Stimulated activated naive CD8-positive, alpha-beta T cell treated with anti-CD3 and anti-CD28 coated beads, Interleukin-15, Interleukin-2, amounts not matched to agents 100 U/mL and 50 U/mL, for 24 hours (primary cell): ENCODE measurements at regions not wholly inside any gene's neighbourhood (a gene's known extent, or its start where the extent isn't known, plus 50 kb on each side); places are given as distances from the start of the nearest gene placed in this dataset.

Experiments used
- ATAC-seq: fragments of 150-1000 bp; cut with Tn5 transposase; one replicate; pipeline ENCODE4 v1.10.0; 2021
- DNase-seq: peaks from one replicate; pipeline ENCODE4 v3.0.0; 2021

DNA sequence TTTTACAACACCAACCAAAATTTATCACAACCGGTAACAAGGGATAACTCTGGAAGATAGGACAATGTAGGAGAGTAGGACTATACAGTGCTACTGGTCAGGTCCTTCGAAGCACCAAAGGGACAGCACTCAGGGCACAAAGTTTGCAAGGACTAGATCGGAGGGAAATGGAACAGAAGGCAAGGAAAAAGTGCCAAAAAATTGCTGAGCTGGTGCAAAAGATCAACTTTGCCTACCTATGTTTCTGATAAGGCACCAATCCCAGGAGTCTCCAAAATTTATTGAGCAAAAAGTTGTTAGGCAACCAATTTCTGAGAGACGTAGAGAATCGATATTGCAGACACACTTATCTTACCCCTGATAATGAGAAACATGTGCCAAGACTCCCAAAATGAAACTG lies 160.0 kb upstream of the PLEKHA5 start:
- ATAC-seq (no peak), DNase-seq (no peak)

GRCh38 chr12:18970603-18971002 lies 158.9 kb upstream of the PLEKHA5 start:
- DNase-seq (no peak), ATAC-seq (no peak)

DNA sequence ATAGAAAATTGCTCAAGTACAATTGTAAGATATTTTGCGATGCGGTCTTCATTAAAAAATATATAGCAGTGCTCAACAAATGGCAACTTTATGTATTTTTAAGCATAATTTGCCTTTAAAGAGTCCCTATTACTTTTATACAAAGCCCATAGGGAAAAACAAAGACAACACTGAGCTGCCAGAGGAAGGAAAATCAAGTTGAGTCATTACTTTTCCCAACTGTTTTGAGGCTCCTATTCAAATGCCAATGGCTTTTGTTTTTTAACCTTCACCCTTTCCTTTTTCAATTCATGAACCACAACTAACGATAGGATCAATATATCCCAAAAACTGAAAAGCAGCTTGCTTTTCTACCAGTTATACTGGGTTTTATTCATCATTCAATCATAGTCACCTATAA lies 157.6 kb upstream of the PLEKHA5 start:
- DNase-seq (no peak), ATAC-seq (no peak)

DNA sequence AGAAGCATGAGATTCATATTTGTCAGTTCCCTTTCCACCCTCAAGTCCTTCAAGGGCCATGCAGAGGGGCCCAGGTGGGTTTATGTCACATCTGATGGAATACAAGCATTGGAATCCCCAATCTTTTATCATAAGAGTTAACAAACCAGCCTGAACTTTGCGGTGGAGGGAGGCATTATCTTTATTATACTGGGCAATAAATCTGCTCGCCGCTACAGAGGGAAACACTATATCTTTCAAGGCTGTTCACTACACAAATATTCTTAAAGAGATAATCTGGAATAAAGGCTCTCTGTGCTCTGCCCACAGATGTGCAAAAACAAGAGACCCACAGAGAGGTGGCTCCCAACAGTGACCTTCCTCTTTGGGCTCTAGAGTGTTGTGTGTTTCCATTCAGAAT lies 153.6 kb upstream of the PLEKHA5 start:
- DNase-seq (no peak), ATAC-seq (no peak)

- no peak for DNase-seq
- no peak for ATAC-seq
These were observed 150.0 kb upstream of the PLEKHA5 start for GRCh38 chr12:18979401-18980126.

DNA sequence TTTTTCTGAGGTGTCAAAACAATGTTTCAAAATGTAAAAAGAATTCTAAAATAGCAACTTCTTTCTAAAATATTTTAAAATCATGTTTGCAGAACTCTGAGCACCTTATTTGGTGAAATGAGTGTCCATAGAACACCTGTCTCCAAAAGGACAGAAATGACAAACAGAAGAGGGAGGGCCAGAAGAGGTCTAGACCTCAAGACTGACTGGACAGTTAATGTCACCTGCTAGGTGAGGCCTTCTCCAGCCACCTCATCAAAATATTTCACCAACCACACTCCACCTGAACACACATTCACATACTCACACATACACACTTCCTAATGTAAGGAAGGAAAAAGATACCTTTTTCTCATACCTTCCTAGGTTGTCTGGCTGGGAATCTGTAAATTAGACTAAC lies 147.8 kb upstream of the PLEKHA5 start:
- DNase-seq = no peak
- ATAC-seq = no peak

DNA sequence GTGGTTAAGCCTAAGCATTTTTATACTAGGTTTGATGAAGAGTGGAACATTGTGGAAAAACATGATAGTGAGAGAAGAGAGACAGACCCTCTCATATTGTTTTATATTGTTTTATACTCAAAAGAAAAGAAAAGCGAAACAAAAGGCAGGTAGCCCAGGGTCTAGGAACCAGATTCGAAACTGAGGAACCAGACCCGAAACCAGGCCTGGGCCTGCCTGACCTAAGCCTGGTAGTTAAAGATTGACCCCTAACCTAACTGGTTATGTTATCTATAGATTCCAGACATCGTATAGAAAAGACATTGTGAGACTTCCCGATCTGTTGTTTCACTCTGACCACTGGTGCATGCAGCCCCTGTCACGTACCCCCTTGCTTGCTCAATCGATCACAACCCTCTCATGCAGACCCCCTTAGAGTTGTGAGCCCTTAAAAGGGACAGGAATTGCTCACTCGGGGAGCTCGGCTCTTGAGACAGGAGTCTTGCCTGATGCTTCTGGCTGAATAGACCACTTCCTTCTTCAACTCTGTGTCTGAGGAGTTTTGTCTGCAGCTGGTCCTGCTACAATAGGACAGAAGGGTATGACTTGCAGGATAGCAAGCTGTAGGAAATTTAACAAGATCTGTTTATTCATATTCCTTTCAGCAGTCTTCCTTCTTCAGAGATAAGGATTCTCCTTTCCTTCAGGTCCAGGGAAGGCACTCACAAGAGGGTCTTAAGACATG lies 147.1 kb upstream of the PLEKHA5 start:
- no peak for ATAC-seq
- no peak for DNase-seq

DNA sequence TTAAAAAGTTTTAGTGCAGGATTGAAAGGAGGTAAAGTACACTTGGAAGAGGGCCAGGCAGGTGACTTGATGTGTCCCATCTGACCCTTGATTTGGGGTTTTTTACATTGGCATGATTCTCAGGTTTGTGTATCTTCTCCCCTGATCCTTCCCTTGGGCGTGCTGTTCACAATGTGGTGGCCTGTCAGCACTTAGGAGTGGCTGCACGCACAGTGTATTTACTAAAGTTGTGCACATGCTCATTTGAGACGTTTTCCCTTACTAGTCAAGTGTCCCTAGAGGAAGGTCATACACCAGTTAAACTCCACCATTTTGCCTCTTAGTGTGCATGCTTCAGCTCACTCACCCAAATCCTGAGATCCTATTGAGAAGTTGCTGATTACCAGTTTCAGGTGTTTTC lies 145.7 kb upstream of the PLEKHA5 start:
- ATAC-seq (no peak), DNase-seq (no peak)

- no peak for ATAC-seq
- DNase-seq = no peak
These were observed 138.7 kb upstream of the PLEKHA5 start for GRCh38 chr12:18990856-18991255.

GRCh38 chr12:18992336-18992735 lies 137.2 kb upstream of the PLEKHA5 start:
- DNase-seq (no peak), ATAC-seq (no peak)

DNA sequence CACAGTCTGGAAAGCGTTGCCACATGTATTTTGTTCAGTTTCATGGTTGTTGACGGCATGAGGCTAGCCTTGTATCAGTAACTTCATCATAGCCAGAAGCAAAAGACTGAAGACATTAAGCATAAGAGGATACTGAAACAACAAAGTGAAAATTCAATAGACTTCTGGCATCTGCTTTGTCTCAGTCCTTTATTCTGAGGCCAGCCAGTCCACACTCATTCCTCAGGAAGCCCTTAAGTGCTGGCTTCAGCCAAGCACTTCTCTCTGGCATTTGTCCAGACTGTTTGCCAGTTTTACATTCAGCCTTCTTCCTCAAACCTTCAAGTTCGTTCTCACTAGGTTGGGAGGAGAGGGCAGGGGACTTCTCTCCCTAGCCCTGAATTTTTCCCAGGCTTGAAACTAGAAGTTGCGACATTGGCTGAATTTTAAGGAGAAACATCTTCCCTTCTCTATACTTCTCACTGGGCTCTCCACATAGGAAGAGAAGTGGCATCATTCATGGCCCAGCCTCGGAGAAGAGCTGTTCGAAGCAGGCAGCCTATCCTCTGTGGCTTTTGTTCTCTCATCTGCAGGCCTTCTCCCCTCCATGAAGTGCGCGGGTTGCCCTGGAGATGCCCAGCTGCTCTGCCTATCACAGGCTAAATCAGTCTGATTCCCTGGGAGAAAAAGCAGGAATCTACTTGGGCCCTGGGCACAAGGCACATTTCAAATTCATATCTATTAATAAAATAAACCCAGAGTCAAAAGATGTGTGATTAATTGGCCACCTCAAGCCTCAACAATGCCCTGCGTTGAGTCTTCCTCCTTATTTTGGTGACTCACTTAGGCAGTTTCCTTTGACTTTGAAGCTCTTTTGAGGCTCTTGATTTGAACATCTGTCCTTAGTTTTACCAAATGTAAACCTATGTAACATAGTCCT lies 130.9 kb upstream of the PLEKHA5 start:
- ATAC-seq (no peak), DNase-seq (no peak)

DNA sequence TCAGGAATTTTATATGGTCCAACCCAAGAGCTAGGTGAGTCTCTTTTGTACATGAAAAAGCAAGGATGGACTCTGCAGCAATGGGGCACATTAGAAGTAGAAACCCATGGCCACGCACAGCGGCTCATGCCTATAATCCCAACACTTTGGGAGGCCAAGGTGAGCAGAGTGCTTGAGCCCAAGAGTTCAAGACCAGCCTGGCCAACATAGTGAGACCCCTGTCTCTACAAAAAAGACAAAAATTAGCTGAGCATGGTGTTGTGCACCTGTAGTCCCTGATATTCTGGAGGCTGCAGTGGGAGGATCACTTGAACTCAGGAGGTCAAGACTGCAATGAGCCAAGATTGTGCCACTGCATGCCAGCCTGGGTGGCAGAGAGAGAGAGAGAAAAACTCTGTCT lies 128.7 kb upstream of the PLEKHA5 start:
- DNase-seq = no peak
- ATAC-seq = no peak

GRCh38 chr12:19002216-19002615 lies 127.3 kb upstream of the PLEKHA5 start:
- ATAC-seq = no peak
- no peak for DNase-seq

DNA sequence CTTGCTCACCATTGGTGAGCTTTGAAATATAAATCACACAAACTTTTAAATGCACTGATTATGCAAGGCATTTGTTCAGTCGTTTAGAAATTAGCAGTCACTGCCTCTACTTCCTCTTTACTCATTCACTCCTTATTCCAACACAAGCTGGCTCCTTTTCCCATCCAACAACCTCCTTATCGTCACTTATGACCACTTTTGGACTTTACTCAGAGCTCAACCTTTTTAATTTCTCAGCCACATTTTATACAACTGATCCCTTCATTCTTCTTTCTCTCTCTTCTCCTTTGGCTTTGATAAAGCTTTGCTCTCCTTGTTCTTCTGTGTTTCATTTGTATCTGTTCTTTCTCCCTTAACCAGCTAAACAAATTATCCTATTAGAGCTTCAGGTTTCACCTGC lies 126.4 kb upstream of the PLEKHA5 start:
- DNase-seq = no peak
- no peak for ATAC-seq

DNA sequence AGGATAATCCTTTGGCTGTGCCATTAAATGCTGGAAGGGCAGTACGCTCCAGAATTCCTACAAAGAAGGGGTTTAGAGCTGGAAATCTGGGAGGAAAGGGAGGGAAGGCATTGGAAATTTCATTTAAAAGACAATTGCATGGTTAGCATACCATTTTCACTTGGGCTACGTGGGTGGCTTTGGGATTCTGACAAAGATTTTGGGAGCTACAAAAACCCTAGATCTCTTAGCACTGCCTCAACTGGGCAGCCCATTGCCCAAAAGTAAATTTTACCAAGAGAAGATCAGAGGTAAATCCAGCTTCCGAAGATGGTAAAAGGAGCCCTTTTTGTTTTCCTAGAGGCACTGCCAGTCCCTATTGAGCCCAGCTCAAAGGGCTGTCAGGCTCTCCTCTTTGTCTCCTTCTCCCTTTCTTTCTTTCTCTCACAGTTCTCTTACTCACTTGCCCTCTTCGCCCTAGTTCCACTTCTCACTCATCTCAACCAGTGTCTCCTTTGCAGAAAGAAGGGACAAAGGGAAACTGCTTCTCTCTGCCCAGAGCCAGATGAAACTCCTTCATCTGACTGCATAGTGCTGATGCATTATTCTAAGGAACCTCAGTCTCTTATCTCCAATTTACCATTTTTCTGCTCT lies 125.4 kb upstream of the PLEKHA5 start:
- no peak for ATAC-seq
- DNase-seq = no peak

GRCh38 chr12:19005257-19005801 lies 124.2 kb upstream of the PLEKHA5 start:
- DNase-seq (no peak), ATAC-seq (no peak)

- DNase-seq (no peak), ATAC-seq (no peak)
These were observed 122.9 kb upstream of the PLEKHA5 start for GRCh38 chr12:19006626-19007137.

DNA sequence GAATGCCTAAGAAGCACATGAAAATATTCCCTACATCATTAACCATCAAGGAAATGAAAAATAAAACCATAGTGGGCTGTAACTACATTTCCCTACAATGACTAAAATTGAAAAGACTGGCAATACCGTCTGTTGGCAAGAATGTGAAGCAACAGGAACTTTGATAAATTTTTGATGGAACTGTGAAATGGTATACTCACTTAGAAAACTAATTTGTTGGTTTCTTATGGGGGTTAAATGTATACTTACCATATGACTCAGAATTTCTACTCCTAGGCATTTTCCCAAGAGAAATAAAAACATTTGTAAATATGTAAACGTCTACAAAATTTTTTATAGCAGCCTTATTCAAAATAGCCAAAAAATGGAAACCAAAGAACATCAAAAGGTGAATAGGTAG lies 121.4 kb upstream of the PLEKHA5 start:
- DNase-seq (no peak), ATAC-seq (no peak)

DNA sequence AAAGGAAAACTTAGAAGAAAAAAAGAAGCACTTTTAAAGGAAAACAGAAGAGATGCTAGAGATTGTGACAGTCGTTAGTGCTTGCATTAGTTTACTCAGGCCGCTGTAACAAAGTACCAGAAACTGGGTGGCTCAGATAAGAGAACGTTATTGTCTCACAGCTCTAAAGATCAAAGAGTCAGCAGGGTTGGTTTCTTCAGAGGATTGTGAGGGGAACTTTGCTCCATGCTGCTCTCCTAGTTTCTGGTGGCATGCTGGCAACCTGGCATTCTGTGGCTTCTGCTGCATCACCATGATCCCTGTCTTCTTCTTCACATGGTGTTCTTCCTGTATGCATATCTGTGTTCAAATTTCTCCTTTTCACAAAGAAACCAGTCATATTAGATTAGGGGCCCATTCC lies 119.4 kb upstream of the PLEKHA5 start:
- ATAC-seq (no peak), DNase-seq (no peak)

DNA sequence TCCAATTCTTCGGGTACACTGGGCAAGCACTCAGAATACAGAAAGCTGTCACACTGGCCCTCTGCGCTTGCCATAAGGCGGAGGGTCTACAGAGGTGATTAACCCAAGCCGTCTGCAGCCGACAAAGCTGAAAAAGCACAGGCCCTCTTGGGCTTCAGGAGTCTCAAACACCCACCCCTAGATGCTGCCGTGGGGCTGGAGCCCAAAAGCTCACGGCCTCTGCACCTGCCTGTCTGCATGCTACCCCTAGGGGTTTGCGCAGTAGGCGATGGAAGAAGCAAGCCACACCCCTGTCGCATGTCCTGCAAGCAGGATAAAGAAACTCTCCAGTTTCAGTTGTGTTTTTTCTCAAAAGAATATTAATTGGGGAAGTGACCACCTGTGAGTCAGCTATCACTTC lies 118.8 kb upstream of the PLEKHA5 start:
- DNase-seq (no peak), ATAC-seq (no peak)

- DNase-seq = no peak
- ATAC-seq = no peak
These were observed 116.6 kb upstream of the PLEKHA5 start for GRCh38 chr12:19012965-19013364.

DNA sequence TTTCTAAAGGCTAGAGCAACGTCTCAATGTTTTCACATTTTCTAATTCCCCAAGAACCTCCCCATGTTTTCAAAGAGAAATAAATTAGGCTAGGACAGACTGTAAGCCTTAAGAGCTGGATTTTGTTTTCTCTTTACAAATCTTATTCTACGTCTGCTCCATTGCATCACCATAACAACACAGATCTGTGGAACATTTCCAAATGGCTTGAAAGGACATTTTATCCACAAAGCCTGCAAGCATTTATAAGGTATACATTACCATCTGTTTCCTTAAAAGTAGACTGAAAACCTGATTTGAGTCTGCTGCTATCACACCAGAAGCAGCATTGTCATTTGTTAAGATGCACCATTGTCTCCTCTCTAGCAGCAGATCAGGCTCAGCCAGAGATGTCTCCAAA lies 115.3 kb upstream of the PLEKHA5 start:
- ATAC-seq (no peak), DNase-seq (no peak)
